Kidney (tissue), 13 donors: ENCODE measurements at regions not wholly inside any gene's neighbourhood (a gene's known extent, or its start where the extent isn't known, plus 50 kb on each side); places are given as distances from the start of the nearest gene placed in this dataset.

ENCODE experiments used
- DNase-seq, 5 donors: peaks; one replicate each; pipeline ENCODE4 v3.0.0-alpha.2; 2013 to 2020
- FAIRE-seq: peaks from 2 replicates; lab custom pipeline; 2012; peaks lifted over from hg19 to GRCh38; lab: Jason Lieb, UNC
- H3K27ac ChIP-seq, 2 donors: one replicate each; pipeline ENCODE4 v1.7.0; 2013; ENCODE audit warnings: low read depth in 2 of 2, low read length in 2 of 2, inconsistent platforms in 1 of 2
- H3K27me3 ChIP-seq: one replicate; pipeline ENCODE4 v1.7.1; 2013; ENCODE audit warnings: low read length, inconsistent platforms; ENCODE audit not compliant: control insufficient read depth, insufficient read depth
- H3K36me3 ChIP-seq, 3 donors: one replicate each; pipeline versions ENCODE4 v1.7.0 to v1.7.1; 2013; ENCODE audit warnings: low read length in 3 of 3, control low read depth in 1 of 3, inconsistent platforms in 1 of 3; ENCODE audit not compliant: insufficient read depth in 3 of 3, control insufficient read depth in 2 of 3
- H3K4me1 ChIP-seq, 3 donors: one replicate each; pipeline versions ENCODE4 v1.7.0 to v1.7.1; 2013; ENCODE audit warnings: low read length in 3 of 3, inconsistent platforms in 1 of 3, low read depth in 1 of 3; ENCODE audit not compliant: control insufficient read depth in 2 of 3, insufficient read depth in 2 of 3
- H3K4me3 ChIP-seq, 3 donors: one replicate each; pipeline versions ENCODE4 v1.7.0 to v1.8.1; 2013; ENCODE audit warnings: low read length in 3 of 3, control low read depth in 1 of 3, inconsistent platforms in 1 of 3
- H3K9ac ChIP-seq, 3 donors: one replicate each; pipeline versions ENCODE4 v1.7.0 to v1.7.1; 2013; ENCODE audit warnings: low read length in 3 of 3, control low read depth in 1 of 3, inconsistent platforms in 1 of 3
- H3K9me3 ChIP-seq, 3 donors: one replicate each; pipeline versions ENCODE4 v1.7.0 to v1.7.1; 2013; ENCODE audit warnings: low read length in 3 of 3, control low read depth in 1 of 3, inconsistent platforms in 1 of 3; ENCODE audit not compliant: control insufficient read depth in 2 of 3, insufficient read depth in 1 of 3
- intact Hi-C: fragments of 100-400 bp; cut with DNase I; formaldehyde crosslinking; loops from one replicate; pipeline ENCODE4 v1.11.1; 2022
- TF ChIP-seq, protein P1 (sequence below): IDR thresholded peaks from 3 replicates; pipeline ENCODE4 v1.5.1; 2012; ENCODE audit warnings: mild to moderate bottlenecking, moderate library complexity, borderline replicate concordance; ENCODE audit not compliant: insufficient read depth; ENCODE audit errors: extremely low read depth
- donor health status: control.
- donor health status: control.
- donor health status: control.
- donor health status: control.
- donor health status: control.
- donor health status: DM: yes; HTN: yes; CAD: no.
- donor health status: Normal renal cell carcinoma (clear cell type).

DNA sequence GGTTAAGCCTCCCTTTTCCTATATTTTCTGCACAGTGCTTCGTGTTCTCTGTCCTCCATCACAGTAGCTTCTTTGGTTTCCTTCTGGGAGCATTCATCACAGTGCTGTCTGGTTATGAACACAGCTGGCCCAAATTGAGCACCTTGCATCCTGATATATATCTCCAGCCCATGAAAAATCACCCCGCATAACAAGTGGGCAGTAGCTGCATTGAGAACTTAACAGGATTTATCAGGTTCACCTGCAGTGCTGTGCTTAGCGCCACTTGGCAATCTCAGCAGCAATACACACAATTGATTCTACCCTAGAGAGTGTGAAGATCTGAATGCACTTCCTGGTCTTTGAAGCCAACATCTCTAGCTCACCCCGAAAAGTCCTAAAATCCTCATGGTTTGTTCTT, 408.0 kb downstream of the RNF144A start:
- no peaks in the 10 kb centered on the region for H3K4me1 ChIP-seq
- no peaks in the 10 kb centered on the region for H3K36me3 ChIP-seq
- no peak overlapping the region for H3K4me3 ChIP-seq
- no peak overlapping the region for H3K27ac ChIP-seq
- H3K9me3 ChIP-seq, result no peaks in the 10 kb centered on the region
- intact Hi-C loops, result no loop called here
- no peak for FAIRE-seq
- no peaks in the 10 kb centered on the region for H3K27me3 ChIP-seq
- no peak for DNase-seq
- TF ChIP-seq, protein P1, sequence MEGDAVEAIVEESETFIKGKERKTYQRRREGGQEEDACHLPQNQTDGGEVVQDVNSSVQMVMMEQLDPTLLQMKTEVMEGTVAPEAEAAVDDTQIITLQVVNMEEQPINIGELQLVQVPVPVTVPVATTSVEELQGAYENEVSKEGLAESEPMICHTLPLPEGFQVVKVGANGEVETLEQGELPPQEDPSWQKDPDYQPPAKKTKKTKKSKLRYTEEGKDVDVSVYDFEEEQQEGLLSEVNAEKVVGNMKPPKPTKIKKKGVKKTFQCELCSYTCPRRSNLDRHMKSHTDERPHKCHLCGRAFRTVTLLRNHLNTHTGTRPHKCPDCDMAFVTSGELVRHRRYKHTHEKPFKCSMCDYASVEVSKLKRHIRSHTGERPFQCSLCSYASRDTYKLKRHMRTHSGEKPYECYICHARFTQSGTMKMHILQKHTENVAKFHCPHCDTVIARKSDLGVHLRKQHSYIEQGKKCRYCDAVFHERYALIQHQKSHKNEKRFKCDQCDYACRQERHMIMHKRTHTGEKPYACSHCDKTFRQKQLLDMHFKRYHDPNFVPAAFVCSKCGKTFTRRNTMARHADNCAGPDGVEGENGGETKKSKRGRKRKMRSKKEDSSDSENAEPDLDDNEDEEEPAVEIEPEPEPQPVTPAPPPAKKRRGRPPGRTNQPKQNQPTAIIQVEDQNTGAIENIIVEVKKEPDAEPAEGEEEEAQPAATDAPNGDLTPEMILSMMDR, result no peak
- H3K9ac ChIP-seq, result no peak overlapping the region

DNA sequence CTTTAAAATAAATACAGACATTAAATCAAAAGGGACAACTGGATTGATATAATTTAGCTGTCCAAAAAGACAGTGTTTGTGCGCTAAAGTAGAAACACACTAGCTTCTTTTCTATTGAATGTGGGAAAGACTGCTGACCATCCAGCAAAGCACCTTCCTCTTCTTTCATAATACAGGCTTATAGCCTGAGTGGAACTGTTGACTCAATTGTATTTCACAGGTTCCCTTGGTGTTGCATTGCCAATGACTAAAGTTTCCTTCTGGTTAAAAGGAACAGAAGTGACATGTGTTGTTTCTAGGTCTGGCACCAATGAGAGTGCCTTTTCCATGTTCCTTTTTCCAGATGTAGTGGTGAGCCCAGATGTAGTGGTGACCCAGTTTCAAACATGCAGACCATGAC, 412.3 kb downstream of the RNF144A start:
- Histone ChIP-seq H3K9me3 (no peaks in the 10 kb centered on the region), H3K27me3 (no peaks in the 10 kb centered on the region), H3K4me1 (no peaks in the 10 kb centered on the region), H3K9ac (no peak overlapping the region), H3K4me3 (no peak overlapping the region), H3K27ac (no peak overlapping the region), H3K36me3 (no peaks in the 10 kb centered on the region)
- TF ChIP-seq, protein P1, result no peak
- FAIRE-seq (no peak), DNase-seq (no peak)
- intact Hi-C loops, result no loop called here

DNA sequence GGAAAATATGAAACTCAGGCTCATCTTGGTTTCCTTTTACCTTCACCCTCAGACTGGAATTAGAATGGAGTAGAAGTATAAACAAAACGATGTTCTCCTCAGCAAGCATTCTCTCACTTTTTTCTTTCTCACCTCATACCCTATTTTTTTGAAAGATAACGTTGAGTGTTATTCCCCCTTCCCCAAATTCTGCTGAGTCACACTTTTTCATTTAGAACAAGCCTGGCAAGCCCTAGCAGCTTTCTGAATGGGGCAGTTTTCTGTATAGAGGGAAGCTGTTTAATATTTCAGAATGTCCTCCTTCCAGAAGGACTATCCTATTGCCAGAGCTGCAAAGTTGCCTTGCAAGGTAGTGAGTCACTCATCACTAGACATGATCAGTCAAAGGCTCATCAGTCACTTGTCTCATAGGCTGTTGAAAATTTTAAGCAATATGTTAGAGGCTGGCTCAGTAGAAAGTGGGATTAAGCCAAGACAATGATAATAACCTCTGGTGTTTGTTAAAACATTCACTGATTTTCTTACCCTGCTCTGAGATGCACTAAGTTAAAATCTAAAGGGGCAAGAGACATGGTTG, 416.1 kb downstream of the RNF144A start:
- no peaks in the 10 kb centered on the region for H3K9me3 ChIP-seq
- no peak overlapping the region for H3K9ac ChIP-seq
- DNase-seq, result no peak

More for the DNA sequence above, 416.1 kb downstream of the RNF144A start:
- TF ChIP-seq, protein P1, result no peak
- Histone ChIP-seq H3K4me3 (no peak overlapping the region), H3K36me3 (no peaks in the 10 kb centered on the region), H3K27me3 (no peaks in the 10 kb centered on the region), H3K27ac (no peak overlapping the region), H3K4me1 (no peaks in the 10 kb centered on the region)
- intact Hi-C loops, result no loop called here
- FAIRE-seq, result no peak
